NCI-H2107 (cell line): ENCODE measurements at regions not wholly inside any gene's neighbourhood (a gene's known extent, or its start where the extent isn't known, plus 50 kb on each side); places are given as distances from the start of the nearest gene placed in this dataset.

ENCODE experiments used
- DNase-seq: peaks from one replicate; lab custom pipeline; 2025; lab: John Stamatoyannopoulos, UW

DNA sequence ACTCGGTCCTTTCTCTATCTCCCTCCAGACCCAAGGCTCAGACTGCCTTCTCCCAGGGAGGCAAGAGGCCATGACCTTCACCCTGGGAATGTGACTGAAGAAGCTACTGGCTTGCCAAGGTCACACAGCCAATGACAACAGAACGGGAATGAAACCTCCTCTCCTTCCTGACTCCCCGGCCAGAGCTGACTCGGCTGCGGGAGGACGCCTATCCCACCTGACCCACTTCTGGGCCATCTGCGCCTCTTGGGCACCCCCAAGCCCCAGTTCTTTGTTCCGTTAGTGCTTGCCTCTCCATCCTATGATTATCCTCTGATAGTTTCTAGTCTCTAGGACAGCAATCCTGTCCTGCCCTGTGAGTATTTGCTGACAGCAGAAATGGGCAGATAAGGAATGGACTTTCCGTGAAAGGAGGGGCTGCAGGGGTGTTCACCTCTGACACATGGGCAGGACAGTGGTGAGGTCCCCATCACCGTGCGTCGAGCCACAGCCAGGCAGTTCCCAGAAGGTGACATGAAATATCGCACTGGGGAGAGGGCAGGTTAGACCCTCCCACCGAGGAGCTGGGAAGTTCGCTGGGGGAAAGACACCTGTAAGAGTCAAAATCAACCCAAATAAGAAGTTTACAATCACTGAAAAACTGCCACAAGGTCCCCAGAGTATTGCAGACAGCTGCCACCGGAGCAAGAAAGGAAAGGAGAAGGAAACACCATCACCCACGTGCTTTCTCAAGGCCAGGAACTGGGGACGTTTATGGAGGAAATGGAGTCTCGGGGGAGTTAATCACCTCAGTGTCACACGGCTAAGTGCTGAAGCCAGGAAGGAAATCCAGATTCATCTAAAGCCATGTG is 63.0 kb downstream of the INSIG1 start:
- DNase-seq, result no peak

DNA sequence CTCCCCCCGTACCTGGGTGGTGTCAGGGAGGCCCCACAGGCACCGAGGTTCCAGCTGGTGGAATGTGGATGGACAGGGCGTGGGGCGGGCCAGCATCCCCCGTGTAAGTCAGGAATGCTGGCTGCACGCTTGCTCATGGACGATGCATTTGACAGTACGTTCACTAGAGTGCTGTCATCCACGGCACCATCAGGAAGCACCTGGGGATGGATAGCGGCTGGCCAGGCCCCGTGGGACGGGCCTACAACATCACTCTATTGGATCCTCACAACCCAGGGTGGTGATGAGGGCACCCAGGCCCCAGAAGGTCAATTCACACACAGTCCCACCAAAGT is 63.6 kb downstream of the INSIG1 start:
- DNase-seq, result no peak

DNA sequence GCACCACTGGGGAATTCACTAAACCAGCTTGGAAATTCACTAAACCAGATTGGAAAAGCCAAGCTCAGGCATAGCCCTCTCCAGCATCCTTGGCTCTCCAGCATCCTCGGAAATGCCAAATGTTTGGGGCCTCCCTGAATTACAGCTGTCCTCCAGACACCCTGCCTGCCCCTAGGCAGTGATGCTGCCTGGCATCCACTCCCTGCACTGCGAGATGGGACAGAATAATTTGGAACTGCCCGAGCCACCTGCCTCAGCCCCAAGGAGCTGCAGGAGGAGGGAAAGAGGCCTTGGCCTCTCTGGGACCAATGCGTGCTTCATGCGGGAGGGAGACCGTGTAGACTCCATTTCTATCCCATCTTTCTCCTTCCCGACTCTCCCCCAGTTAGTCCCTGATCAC is 64.3 kb downstream of the INSIG1 start:
- DNase-seq, result no peak

GRCh38 chr7:155362380-155363145 is 64.9 kb downstream of the INSIG1 start:
- no peak for DNase-seq

GRCh38 chr7:155363146-155363539 is 65.5 kb downstream of the INSIG1 start:
- no peak for DNase-seq

GRCh38 chr7:155363852-155364600 is 66.3 kb downstream of the INSIG1 start:
- DNase-seq, result no peak

GRCh38 chr7:155365146-155365874 is 67.6 kb downstream of the INSIG1 start:
- DNase-seq, result no peak

DNA sequence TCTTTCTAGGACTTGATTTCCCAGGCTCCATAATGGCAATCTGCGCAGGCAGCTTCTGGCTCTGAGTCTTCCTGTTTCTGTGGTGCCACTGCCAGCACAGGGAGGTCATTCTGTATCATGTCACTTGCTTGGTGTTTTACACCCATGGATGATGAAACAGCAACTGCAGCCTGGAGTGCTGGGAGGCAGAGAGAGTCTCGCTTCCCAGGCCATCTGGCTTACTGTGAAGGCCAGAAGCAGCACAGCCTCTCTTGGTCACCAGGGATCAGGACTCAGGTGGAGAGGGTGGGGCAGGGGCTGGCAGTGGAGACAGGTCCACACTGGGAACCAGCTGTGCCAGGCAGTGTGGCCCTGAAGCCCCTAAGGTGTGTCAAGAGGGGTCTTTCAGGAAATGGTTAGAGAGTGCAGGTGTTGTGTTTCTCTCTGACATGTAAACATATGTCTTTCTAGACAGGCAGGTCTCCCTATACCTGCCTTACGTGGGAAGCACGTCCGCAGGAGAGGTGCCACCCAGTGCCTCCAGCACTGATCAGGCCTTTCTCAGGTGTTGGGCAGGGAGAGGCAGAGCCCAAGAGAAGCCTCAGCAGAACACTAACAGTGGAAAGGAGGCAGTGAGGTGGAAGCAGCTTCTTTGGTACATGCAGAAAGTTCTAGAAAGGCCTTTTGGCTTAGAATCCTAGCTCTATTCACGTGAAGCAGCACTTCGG is 71.4 kb downstream of the INSIG1 start:
- DNase-seq, result no peak

- DNase-seq, result no peak
Observed at GRCh38 chr7:155369766-155370165, 72.1 kb downstream of the INSIG1 start.

GRCh38 chr7:155371331-155371883 is 73.7 kb downstream of the INSIG1 start:
- no peak for DNase-seq

- DNase-seq, result no peak
Observed at GRCh38 chr7:155371884-155372781, 74.5 kb downstream of the INSIG1 start.

- DNase-seq, result no peak
Observed at GRCh38 chr7:155372782-155373358, 75.2 kb downstream of the INSIG1 start.

GRCh38 chr7:155373359-155374273 is 75.9 kb downstream of the INSIG1 start:
- no peak for DNase-seq

- no peak for DNase-seq
Observed at GRCh38 chr7:155374276-155375252, 76.9 kb downstream of the INSIG1 start.

DNA sequence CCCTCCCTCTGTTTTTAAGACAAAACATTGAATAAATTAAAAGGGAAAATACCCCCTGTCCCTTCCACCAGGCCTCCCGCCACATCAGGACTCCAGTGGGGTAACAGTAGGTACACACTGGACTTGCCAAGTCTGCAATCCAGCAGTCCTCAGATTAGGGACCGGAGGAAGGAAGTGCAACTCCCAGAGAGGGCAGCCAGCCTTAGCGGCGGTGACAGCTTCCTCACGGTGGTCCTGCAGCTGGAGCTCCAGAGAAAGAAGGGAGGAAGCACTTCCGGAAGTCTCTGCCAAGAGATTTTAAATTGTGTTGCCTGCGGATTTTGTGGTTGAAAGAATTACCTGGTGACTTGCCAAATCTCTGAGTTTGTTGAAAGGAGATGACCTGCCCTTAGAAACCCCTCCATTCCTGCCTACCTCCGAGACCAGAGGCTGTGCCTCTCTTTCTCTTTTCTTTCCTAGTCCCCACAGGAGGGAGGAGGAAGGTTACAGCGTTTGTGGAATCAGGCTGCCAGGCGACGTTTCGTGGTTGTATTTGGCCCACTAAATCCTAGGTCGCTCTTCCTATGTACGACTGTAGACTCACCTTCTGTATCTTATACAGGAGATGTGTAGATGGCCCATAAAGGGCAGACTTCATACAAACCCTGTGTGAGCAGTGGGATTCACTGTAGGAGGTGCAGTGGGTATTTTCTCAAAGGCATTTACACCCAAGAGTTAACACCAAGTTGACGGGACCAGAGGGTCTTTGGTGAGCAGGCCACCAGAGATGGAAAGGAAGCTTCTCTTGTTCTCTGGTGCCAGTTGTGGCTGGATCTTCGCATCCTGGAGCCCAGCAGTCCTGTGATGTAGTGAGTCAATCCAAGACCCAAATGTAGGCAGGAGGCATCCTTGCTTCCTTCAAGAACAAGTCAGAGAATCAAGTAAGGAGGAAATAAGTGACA is 77.9 kb downstream of the INSIG1 start:
- no peak for DNase-seq
